Liver (tissue), 8 donors: ENCODE measurements at regions not wholly inside any gene's neighbourhood (a gene's known extent, or its start where the extent isn't known, plus 50 kb on each side); places are given as distances from the start of the nearest gene placed in this dataset.
A peak's percentile ranks its signal among the peaks of the same experiment; 100 is the strongest.

ENCODE experiments used
- DNase-seq: peaks from one replicate; pipeline ENCODE4 v3.0.0-alpha.2; 2017; ENCODE audit warnings: low spot score
- H3K27ac ChIP-seq, 2 donors: one replicate each; pipeline ENCODE4 v1.7.0; 2013; ENCODE audit warnings: inconsistent platforms in 2 of 2, low read length in 2 of 2, control low read depth in 1 of 2, low read depth in 1 of 2, mild to moderate bottlenecking in 1 of 2
- H3K27me3 ChIP-seq, 4 donors: one replicate each; pipeline versions ENCODE4 v1.6.1 to v1.7.0; 2013; ENCODE audit warnings: low read length in 3 of 4, inconsistent platforms in 1 of 4, mild to moderate bottlenecking in 1 of 4, moderate library complexity in 1 of 4; ENCODE audit not compliant: control insufficient read depth in 4 of 4, insufficient read depth in 4 of 4
- H3K36me3 ChIP-seq, 4 donors: one replicate each; pipeline versions ENCODE4 v1.6.1 to v1.7.0; 2013; ENCODE audit warnings: low read length in 3 of 4, mild to moderate bottlenecking in 3 of 4, low read depth in 1 of 4, moderate library complexity in 1 of 4; ENCODE audit not compliant: control insufficient read depth in 4 of 4, insufficient read depth in 3 of 4
- H3K4me1 ChIP-seq, 4 donors: one replicate each; pipeline versions ENCODE4 v1.6.1 to v1.7.0; 2013; ENCODE audit warnings: low read length in 3 of 4, mild to moderate bottlenecking in 3 of 4, moderate library complexity in 1 of 4; ENCODE audit not compliant: control insufficient read depth in 4 of 4, insufficient read depth in 4 of 4
- H3K4me3 ChIP-seq, 3 donors: one replicate each; pipeline versions ENCODE4 v1.6.1 to v1.7.0; 2013; ENCODE audit warnings: low read length in 3 of 3, control low read depth in 1 of 3, low read depth in 1 of 3, mild to moderate bottlenecking in 1 of 3
- H3K9ac ChIP-seq, 2 donors: one replicate each; pipeline ENCODE4 v1.7.0; 2013; ENCODE audit warnings: low read length in 2 of 2, mild to moderate bottlenecking in 2 of 2, moderate library complexity in 2 of 2, control low read depth in 1 of 2, low read depth in 1 of 2
- H3K9me3 ChIP-seq, 4 donors: one replicate each; pipeline versions ENCODE4 v1.6.1 to v1.7.0; 2013; ENCODE audit warnings: low read length in 3 of 4; ENCODE audit not compliant: control insufficient read depth in 4 of 4
- ATF3 ChIP-seq: IDR thresholded peaks from 2 replicates; pipeline ENCODE4 v1.6.1; 2016; ENCODE audit warnings: antibody characterized with exemption
- CTCF ChIP-seq: fragments of 150-350 bp; IDR thresholded peaks from 2 replicates; pipeline ENCODE4 v1.5.1; 2017; ENCODE audit warnings: improper control_type of control experiment, low read depth, low read length; ENCODE audit not compliant: missing input control
- EGR1 ChIP-seq, 2 donors: IDR thresholded peaks; 2 replicates each; pipeline ENCODE4 v1.6.1; 2016 to 2018; ENCODE audit warnings: antibody characterized with exemption in 2 of 2, low read depth in 2 of 2
- FOXA1 ChIP-seq: IDR thresholded peaks from 2 replicates; pipeline ENCODE4 v1.6.1; 2016; ENCODE audit warnings: antibody characterized with exemption
- FOXA2 ChIP-seq: IDR thresholded peaks from 2 replicates; pipeline ENCODE4 v1.6.1; 2016; ENCODE audit warnings: antibody characterized with exemption
- GABPA ChIP-seq, 2 donors: IDR thresholded peaks in 1 of 2; conservative IDR thresholded peaks in 1 of 2; 2 replicates each; pipeline ENCODE4 v1.6.1; 2016; ENCODE audit warnings: antibody characterized with exemption in 2 of 2, mild to moderate bottlenecking in 1 of 2, moderate library complexity in 1 of 2
- HNF4A ChIP-seq, 2 donors: conservative IDR thresholded peaks; 2 replicates each; pipeline ENCODE4 v1.6.1; 2016; ENCODE audit warnings: antibody characterized with exemption in 2 of 2, mild to moderate bottlenecking in 2 of 2
- HNF4G ChIP-seq: IDR thresholded peaks from 2 replicates; pipeline ENCODE4 v1.6.1; 2016; ENCODE audit warnings: antibody characterized with exemption
- JUND ChIP-seq, 2 donors: IDR thresholded peaks; 2 replicates each; pipeline ENCODE4 v1.6.1; 2016; ENCODE audit warnings: antibody characterized with exemption in 2 of 2
- MAX ChIP-seq: IDR thresholded peaks from 2 replicates; pipeline ENCODE4 v1.6.1; 2016; ENCODE audit warnings: antibody characterized with exemption
- NR2F2 ChIP-seq: IDR thresholded peaks from 2 replicates; pipeline ENCODE4 v1.6.1; 2016; ENCODE audit warnings: antibody characterized with exemption
- RAD21 ChIP-seq, 2 donors: IDR thresholded peaks; 2 replicates each; pipeline ENCODE4 v1.6.1; 2016; ENCODE audit warnings: antibody characterized with exemption in 2 of 2, mild to moderate bottlenecking in 2 of 2
- REST ChIP-seq: IDR thresholded peaks from 2 replicates; pipeline ENCODE4 v1.6.1; 2016; ENCODE audit warnings: antibody characterized with exemption, mild to moderate bottlenecking
- RXRA ChIP-seq, 2 donors: IDR thresholded peaks; 2 replicates each; pipeline ENCODE4 v1.6.1; 2017 to 2018; ENCODE audit warnings: antibody characterized with exemption in 2 of 2, mild to moderate bottlenecking in 1 of 2
- SP1 ChIP-seq: IDR thresholded peaks from 2 replicates; pipeline ENCODE4 v1.6.1; 2018; ENCODE audit warnings: antibody characterized with exemption, mild to moderate bottlenecking
- TAF1 ChIP-seq: conservative IDR thresholded peaks from 2 replicates; pipeline ENCODE4 v1.6.1; 2016; ENCODE audit warnings: antibody characterized with exemption, mild to moderate bottlenecking
- YY1 ChIP-seq: IDR thresholded peaks from 2 replicates; pipeline ENCODE4 v1.6.1; 2016; ENCODE audit warnings: antibody characterized with exemption, mild to moderate bottlenecking
- ZBTB33 ChIP-seq: IDR thresholded peaks from 2 replicates; pipeline ENCODE4 v1.6.1; 2016; ENCODE audit warnings: antibody characterized with exemption
- WGBS: extraction: QIAGEN DNeasy Blood & Tissue Kit; methylation state at CpG from one replicate; pipeline ENCODE4 v1.1.7; 2013; 5-methylcytosine and 5-hydroxymethylcytosine counted together
- donor health status: healthy.
- donor health status: healthy.
- donor health status: healthy.
- donor health status: healthy.
- donor health status: healthy.

- peak overlapping the region; percentile 1 to 34 for H3K27ac ChIP-seq
- no peak for DNase-seq
- H3K27me3 ChIP-seq: no peaks in the 10 kb centered on the region
- H3K36me3 ChIP-seq: no peaks in the 10 kb centered on the region
- 35% methylated on average over 6 of the region's 6 CpGs for WGBS
- H3K9me3 ChIP-seq: no peaks in the 10 kb centered on the region
- peak overlapping the region in 1 of 2 donors; percentile 33 for H3K9ac ChIP-seq
- peak overlapping the region in 2 of 3 donors; percentile 3 to 5 for H3K4me3 ChIP-seq
- H3K4me1 ChIP-seq: no peaks in the 10 kb centered on the region
- TF ChIP-seq FOXA1: no peak
- TF ChIP-seq REST: no peak
- TF ChIP-seq SP1: peak; percentile 16
- TF ChIP-seq MAX: no peak
- no peak for TF ChIP-seq ATF3
- peak; percentile 10 to 11 for TF ChIP-seq RXRA (IDR thresholded peaks at IDR 0.05)
- TF ChIP-seq RAD21 (IDR thresholded peaks at IDR 0.05): no peak
- no peak for TF ChIP-seq ZBTB33
- TF ChIP-seq EGR1 (IDR thresholded peaks at IDR 0.05; ENCODE audit: low read depth in 2 of 2): no peak
- TF ChIP-seq HNF4A (conservative IDR thresholded peaks at IDR 0.05): no peak
- TF ChIP-seq NR2F2: peak; percentile 33
- no peak for TF ChIP-seq JUND (IDR thresholded peaks at IDR 0.05)
- TF ChIP-seq HNF4G: no peak
- no peak for TF ChIP-seq FOXA2
- peak; percentile 13 for TF ChIP-seq YY1
- TF ChIP-seq CTCF: no peak
- TF ChIP-seq GABPA (IDR thresholded peaks at IDR 0.05 in 1 of 2, conservative IDR thresholded peaks at IDR 0.05 in 1 of 2): no peak
- no peak for TF ChIP-seq TAF1
Observed at GRCh38 chr7:33814400-33814799, 90.9 kb upstream of the BMPER start.
